HepG2 (cell line): ENCODE measurements at regions not wholly inside any gene's neighbourhood (a gene's known extent, or its start where the extent isn't known, plus 50 kb on each side); places are given as distances from the start of the nearest gene placed in this dataset.

Experiments used
- ARID5B ChIP-seq: IDR thresholded peaks from 2 replicates; pipeline ENCODE4 v1.4.0; 2020; ENCODE audit warnings: mild to moderate bottlenecking, missing genetic modification reagents
- HDAC1 ChIP-seq: sonication (generic); formaldehyde crosslinking; IDR thresholded peaks from 2 replicates; pipeline ENCODE4 v1.5.1; 2020; ENCODE audit warnings: mild to moderate bottlenecking, missing genetic modification reagents
- IRF9 ChIP-seq: sonication (generic); formaldehyde crosslinking; IDR thresholded peaks from 2 replicates; pipeline ENCODE4 v1.8.0; 2022; ENCODE audit warnings: missing genetic modification reagents, mild to moderate bottlenecking, borderline replicate concordance
- ISL2 ChIP-seq: sonication (generic); formaldehyde crosslinking; IDR thresholded peaks from 2 replicates; pipeline ENCODE4 v1.5.0; 2020; ENCODE audit warnings: missing genetic modification reagents
- SNAI1 ChIP-seq: sonication (generic); formaldehyde crosslinking; IDR thresholded peaks from 2 replicates; pipeline ENCODE4 v1.5.0; 2020; ENCODE audit warnings: mild to moderate bottlenecking, missing genetic modification reagents, borderline replicate concordance
- ZBED4 ChIP-seq: sonication (generic); formaldehyde crosslinking; IDR thresholded peaks from 2 replicates; pipeline ENCODE4 v1.4.0; 2020; ENCODE audit warnings: missing genetic modification reagents, borderline replicate concordance
- ZFY ChIP-seq: sonication (generic); formaldehyde crosslinking; IDR thresholded peaks from 2 replicates; pipeline ENCODE4 v1.4.0; 2020; ENCODE audit warnings: missing genetic modification reagents
- ZMAT3 ChIP-seq: sonication (generic); formaldehyde crosslinking; conservative IDR thresholded peaks from 2 replicates; pipeline ENCODE4 v1.7.0; 2021; ENCODE audit warnings: missing genetic modification reagents

- TF ChIP-seq ARID5B (CRISPR knock-in tag): no peak
- TF ChIP-seq SNAI1 (CRISPR knock-in tag): no peak
- TF ChIP-seq ZFY (CRISPR knock-in tag): no peak
- TF ChIP-seq IRF9 (CRISPR knock-in tag): no peak
- TF ChIP-seq ZMAT3 (CRISPR knock-in tag): no peak
- TF ChIP-seq ZBED4: no peak
- no peak for TF ChIP-seq ISL2
- TF ChIP-seq HDAC1 (CRISPR knock-in tag): no peak
Observed at GRCh38 chr5:39876146-39876545, 451.4 kb upstream of the DAB2 start (continued).
